CD14-positive monocyte (primary cell): ENCODE measurements at regions not wholly inside any gene's neighbourhood (a gene's known extent, or its start where the extent isn't known, plus 50 kb on each side); places are given as distances from the start of the nearest gene placed in this dataset. TPM values are rescaled to one million over a fixed set of nuclear protein-coding genes. Genes with fewer than 3 reads are reported as not detected.

Source experiments
- DNase-seq, 3 donors: peaks; one replicate each; pipeline ENCODE4 v3.0.0-alpha.2; 2011 to 2022
- H2AFZ ChIP-seq: 2 replicates; pipeline ENCODE4 v1.6.0; 2012; ENCODE audit warnings: mild to moderate bottlenecking, low read depth, low read length, inconsistent platforms; ENCODE audit not compliant: insufficient read depth, poor library complexity, severe bottlenecking
- H3K27ac ChIP-seq, 2 donors: 1 replicate in 1 of 2; 2 replicates in 1 of 2; pipeline ENCODE4 v1.5.1; 2012 to 2013; ENCODE audit warnings: low read length in 2 of 2, control low read depth in 1 of 2, inconsistent platforms in 1 of 2, low read depth in 1 of 2, mild to moderate bottlenecking in 1 of 2
- H3K27me3 ChIP-seq, 2 donors: one replicate each; pipeline versions ENCODE4 v1.6.0 to v1.6.1; 2011 to 2013; ENCODE audit warnings: low read length in 2 of 2; ENCODE audit not compliant: control insufficient read depth in 2 of 2, insufficient read depth in 2 of 2
- H3K36me3 ChIP-seq, 2 donors: replicated peaks in 1 of 2; 1 replicate in 1 of 2; 2 replicates in 1 of 2; pipeline versions ENCODE4 v1.5.1 to v1.6.1; 2012 to 2013; ENCODE audit warnings: low read length in 2 of 2, control low read depth in 1 of 2, inconsistent platforms in 1 of 2, mild to moderate bottlenecking in 1 of 2; ENCODE audit not compliant: insufficient read depth in 2 of 2, control insufficient read depth in 1 of 2
- H3K4me1 ChIP-seq, 2 donors: 1 replicate in 1 of 2; 2 replicates in 1 of 2; pipeline versions ENCODE4 v1.5.1 to v1.6.1; 2012 to 2013; ENCODE audit warnings: low read length in 2 of 2, control low read depth in 1 of 2, inconsistent platforms in 1 of 2, mild to moderate bottlenecking in 1 of 2, moderate library complexity in 1 of 2; ENCODE audit not compliant: insufficient read depth in 2 of 2, control insufficient read depth in 1 of 2
- H3K4me2 ChIP-seq: replicated peaks from 2 replicates; pipeline ENCODE3; 2012; ENCODE audit warnings: low read length, moderate library complexity, mild to moderate bottlenecking; ENCODE audit not compliant: poor library complexity, severe bottlenecking; ENCODE audit errors: extremely low read depth
- H3K4me3 ChIP-seq, 3 experiments: fragments of 200-600 bp in 1 of 3; sonication (generic) in 1 of 3; replicated peaks in 1 of 3; 1 replicate in 2 of 3; 2 replicates in 1 of 3; pipeline ENCODE4 v1.5.1; 2011 to 2013; ENCODE audit warnings: low read length in 3 of 3, mild to moderate bottlenecking in 3 of 3, control low read depth in 2 of 3, low read depth in 2 of 3, inconsistent platforms in 1 of 3, moderate library complexity in 1 of 3
- H3K79me2 ChIP-seq: 2 replicates; pipeline ENCODE4 v1.6.0; 2012; ENCODE audit warnings: mild to moderate bottlenecking, control low read depth, inconsistent platforms, low read length, moderate library complexity; ENCODE audit not compliant: insufficient read depth
- H3K9ac ChIP-seq: 2 replicates; pipeline ENCODE4 v1.6.0; 2017; ENCODE audit warnings: low read length, mild to moderate bottlenecking; ENCODE audit not compliant: insufficient read depth, poor library complexity, severe bottlenecking
- H3K9me3 ChIP-seq, 2 donors: replicated peaks in 1 of 2; 1 replicate in 1 of 2; 2 replicates in 1 of 2; pipeline versions ENCODE4 v1.5.1 to v1.6.1; 2012 to 2013; ENCODE audit warnings: low read length in 2 of 2, control low read depth in 1 of 2; ENCODE audit not compliant: control insufficient read depth in 1 of 2, insufficient read depth in 1 of 2
- H4K20me1 ChIP-seq: 2 replicates; pipeline ENCODE4 v1.6.0; 2012; ENCODE audit warnings: mild to moderate bottlenecking, low read length, control low read depth, moderate library complexity; ENCODE audit not compliant: insufficient read depth
- H3K27ac Mint-ChIP-seq, 7 donors: one replicate each; pipeline ENCODE4 v1.8.0; 2020; ENCODE audit warnings: mild to moderate bottlenecking in 7 of 7, mixed read lengths in 7 of 7, moderate library complexity in 6 of 7, inconsistent platforms in 2 of 7
- H3K27me3 Mint-ChIP-seq, 3 donors: one replicate each; pipeline ENCODE4 v1.8.0; 2021 to 2022; ENCODE audit warnings: low read depth in 3 of 3, mild to moderate bottlenecking in 3 of 3, mixed read lengths in 3 of 3, moderate library complexity in 3 of 3, inconsistent platforms in 1 of 3
- H3K36me3 Mint-ChIP-seq, 2 donors: one replicate each; pipeline ENCODE4 v1.8.0; 2020; ENCODE audit warnings: mixed read lengths in 2 of 2, inconsistent platforms in 1 of 2, mild to moderate bottlenecking in 1 of 2
- H3K4me1 Mint-ChIP-seq: one replicate; pipeline ENCODE4 v1.8.0; 2020; ENCODE audit warnings: mild to moderate bottlenecking, mixed read lengths
- H3K4me3 Mint-ChIP-seq, 2 donors: one replicate each; pipeline ENCODE4 v1.8.0; 2020; ENCODE audit warnings: mild to moderate bottlenecking in 2 of 2, mixed read lengths in 2 of 2, moderate library complexity in 1 of 2
- H3K9me3 Mint-ChIP-seq, 7 donors: one replicate each; pipeline ENCODE4 v1.8.0; 2020 to 2022; ENCODE audit warnings: mixed read lengths in 7 of 7, mild to moderate bottlenecking in 6 of 7, moderate library complexity in 6 of 7, inconsistent platforms in 2 of 7
- CTCF ChIP-seq: fragments of 200-600 bp; IDR thresholded peaks from one replicate; pipeline ENCODE4 v1.8.0; 2022; ENCODE audit warnings: antibody characterized with exemption, mild to moderate bottlenecking
- WGBS: methylation state at CpG from one replicate; pipeline ENCODE4 v1.1.5; 2013; ENCODE audit warnings: missing lambda C conversion rate; ENCODE audit not compliant: insufficient coverage; 5-methylcytosine and 5-hydroxymethylcytosine counted together
- intact Hi-C, 2 donors: fragments of 100-400 bp; cut with micrococcal nuclease; formaldehyde crosslinking; loops; one replicate each; pipeline versions ENCODE4 v1.15.0 to v1.15.1; 2023
- small RNA-seq: library from RNA; depleted of rRNA; stranded (forward); fragments of <200 nt; gene quantifications from one replicate; pipeline ENCODE3, GENCODE V24; 2012; ENCODE audit warnings: low read depth; ENCODE audit not compliant: insufficient read length

- no peak for TF ChIP-seq CTCF
- Mint-ChIP-seq H3K4me3 (no peak overlapping the region), H3K9me3 (peaks cover 0 to 8% (median 0%) of the 10 kb centered on the region in 7 donors), H3K27me3 (no peaks in the 10 kb centered on the region), H3K27ac (no peak overlapping the region), H3K36me3 (no peaks in the 10 kb centered on the region), H3K4me1 (no peaks in the 10 kb centered on the region)
- Histone ChIP-seq H3K4me2 (no peak overlapping the region), H4K20me1 (no peaks in the 10 kb centered on the region), H3K79me2 (no peaks in the 10 kb centered on the region), H3K9me3 (peaks cover 7 to 12% of the 10 kb centered on the region in 2 donors), H3K9ac (no peak overlapping the region), H3K4me1 (no peaks in the 10 kb centered on the region), H3K27ac (no peak overlapping the region), H3K27me3 (no peaks in the 10 kb centered on the region), H2AFZ (no peak overlapping the region), H3K4me3 (no peak overlapping the region), H3K36me3 (no peaks in the 10 kb centered on the region)
- DNase-seq = no peak
- intact Hi-C loops = no loop called here
- no CpG with 5 or more reads among the region's 1 CpG for WGBS
Measured at GRCh38 chr3:79818015-79818414, 50.2 kb upstream of the ROBO1 start.

Small RNAs in the stretch of these regions (small RNA-seq; reads per million reads assigned to genes)
- not detected for gene AC108740.1
